Adipocyte (in vitro differentiated cells): ENCODE measurements at regions not wholly inside any gene's neighbourhood (a gene's known extent, or its start where the extent isn't known, plus 50 kb on each side); places are given as distances from the start of the nearest gene placed in this dataset.
"Not testable (repeated sequence)": the region's sequence is repeated elsewhere in the genome, so short reads cannot be mapped to it uniquely, and the experiment has no call there.

Source experiments
- DNase-seq: peaks from one replicate; pipeline ENCODE4 v3.0.0-alpha.2; 2015; ENCODE audit warnings: low read depth
- H3K27me3 ChIP-seq: replicated peaks from 2 replicates; pipeline ENCODE4 v1.7.0; 2013; ENCODE audit warnings: mild to moderate bottlenecking, low read length, moderate library complexity; ENCODE audit not compliant: control insufficient read depth, insufficient read depth
- H3K36me3 ChIP-seq: 2 replicates; pipeline ENCODE4 v1.7.0; 2013; ENCODE audit warnings: low read length, mild to moderate bottlenecking, moderate library complexity; ENCODE audit not compliant: control insufficient read depth, insufficient read depth, severe bottlenecking
- H3K4me1 ChIP-seq: 2 replicates; pipeline ENCODE4 v1.7.0; 2013; ENCODE audit warnings: mild to moderate bottlenecking, low read length, moderate library complexity; ENCODE audit not compliant: control insufficient read depth, insufficient read depth
- H3K4me3 ChIP-seq: 2 replicates; pipeline ENCODE4 v1.7.0; 2013; ENCODE audit warnings: mild to moderate bottlenecking, low read length, moderate library complexity
- H3K9ac ChIP-seq: 2 replicates; pipeline ENCODE4 v1.7.0; 2013; ENCODE audit warnings: mild to moderate bottlenecking, low read length, moderate library complexity
- H3K9me3 ChIP-seq: 2 replicates; pipeline ENCODE4 v1.7.0; 2013; ENCODE audit warnings: mild to moderate bottlenecking, low read length, moderate library complexity; ENCODE audit not compliant: control insufficient read depth

DNA sequence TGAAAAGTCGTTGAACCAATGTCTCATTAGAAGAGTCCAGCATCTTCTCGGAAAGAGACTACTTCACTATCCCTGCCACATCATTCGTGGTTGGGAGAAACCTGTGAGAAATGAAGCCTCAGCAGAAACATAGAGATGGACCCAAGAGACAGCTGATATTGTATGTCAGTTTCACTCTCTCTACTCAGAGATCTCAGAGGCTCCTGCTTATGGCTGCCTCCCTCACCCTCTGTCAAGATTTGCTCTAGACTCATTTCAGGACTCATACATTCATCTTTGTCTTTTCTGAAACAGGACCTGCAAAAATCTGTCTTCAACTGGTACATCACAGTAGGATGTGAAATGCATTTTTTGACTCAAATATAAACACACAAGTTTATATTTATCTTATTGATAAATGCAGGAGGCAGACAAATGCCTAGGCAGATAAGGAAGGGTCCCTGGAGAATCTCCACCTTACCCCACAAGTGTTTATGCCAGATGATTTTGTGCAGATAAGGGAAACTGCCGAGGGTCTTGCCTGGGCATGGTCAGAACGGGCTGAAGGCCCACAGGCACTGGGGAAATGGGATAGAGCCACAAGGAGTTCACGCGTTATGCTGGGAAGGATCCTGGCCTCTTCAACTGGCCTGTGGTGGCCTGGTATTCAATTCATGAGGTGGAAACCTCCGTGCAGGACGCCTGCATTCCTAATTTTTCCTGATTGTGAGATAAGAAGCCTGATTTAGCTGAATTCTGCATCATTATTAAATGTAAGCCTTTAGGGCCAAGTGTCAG is 1834.0 kb upstream of the PCDH20 start:
- no peaks in the 10 kb centered on the region for H3K4me1 ChIP-seq
- H3K9me3 ChIP-seq, result no peaks in the 10 kb centered on the region
- H3K27me3 ChIP-seq, result no peaks in the 10 kb centered on the region
- H3K9ac ChIP-seq, result no peak overlapping the region
- H3K36me3 ChIP-seq, result no peaks in the 10 kb centered on the region
- no peak overlapping the region for H3K4me3 ChIP-seq
- no peak for DNase-seq

DNA sequence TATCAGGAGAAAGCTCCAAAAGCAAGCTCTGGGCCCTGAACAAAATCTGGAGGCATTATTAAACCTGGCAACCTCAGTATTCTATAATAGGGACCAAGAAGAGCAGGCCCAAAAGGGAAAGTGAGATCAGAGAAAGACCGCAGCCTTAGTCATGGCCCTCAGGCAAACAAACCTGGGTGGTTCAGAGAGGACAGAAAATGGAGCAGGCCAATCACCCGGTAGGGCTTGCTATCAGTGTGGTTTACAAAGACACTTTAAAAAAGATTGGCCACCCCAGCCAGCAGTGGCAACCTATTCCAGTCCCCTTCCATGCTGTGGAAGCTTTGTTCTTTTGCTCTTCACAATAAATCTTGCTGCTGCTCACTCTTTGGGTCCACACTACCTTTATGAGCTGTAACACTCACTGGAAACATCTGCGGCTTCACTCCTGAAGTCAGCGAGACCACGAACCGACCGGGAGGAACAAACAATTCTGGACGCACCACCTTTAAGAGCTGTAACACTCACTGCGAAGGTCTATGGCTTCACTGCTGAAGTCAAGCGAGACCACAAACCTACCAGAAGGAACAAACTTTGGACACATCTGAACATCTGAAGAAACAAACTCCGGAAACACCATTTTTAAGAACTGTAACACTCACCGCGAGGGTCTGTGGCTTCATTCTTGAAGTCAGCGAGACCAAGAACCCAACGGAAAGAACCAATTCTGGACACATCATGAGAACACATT is 1821.2 kb upstream of the PCDH20 start:
- not testable (repeated sequence) for H3K4me3 ChIP-seq, DNase-seq, H3K9ac ChIP-seq, H3K36me3 ChIP-seq, H3K9me3 ChIP-seq, H3K4me1 ChIP-seq, H3K27me3 ChIP-seq

DNA sequence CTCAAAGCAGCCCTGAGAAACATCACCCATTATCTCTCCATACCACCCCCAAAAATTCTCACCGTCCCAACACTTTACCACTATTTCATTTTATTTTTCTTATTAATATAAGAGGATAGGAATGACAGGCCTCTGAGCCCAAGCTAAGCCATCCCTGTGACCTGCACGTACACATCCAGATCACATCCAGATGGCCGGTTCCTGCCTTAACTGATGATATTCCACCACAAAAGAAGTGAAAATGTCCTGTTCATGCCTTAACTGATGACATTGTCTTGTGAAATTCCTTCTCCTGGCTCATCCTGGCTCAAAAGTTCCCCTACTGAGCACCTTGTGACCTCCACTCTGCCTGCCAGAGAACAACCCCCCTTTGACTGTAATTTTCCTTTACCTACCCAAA is 1802.9 kb upstream of the PCDH20 start:
- not testable (repeated sequence) for DNase-seq, H3K4me3 ChIP-seq, H3K9me3 ChIP-seq, H3K9ac ChIP-seq, H3K36me3 ChIP-seq, H3K4me1 ChIP-seq, H3K27me3 ChIP-seq

DNA sequence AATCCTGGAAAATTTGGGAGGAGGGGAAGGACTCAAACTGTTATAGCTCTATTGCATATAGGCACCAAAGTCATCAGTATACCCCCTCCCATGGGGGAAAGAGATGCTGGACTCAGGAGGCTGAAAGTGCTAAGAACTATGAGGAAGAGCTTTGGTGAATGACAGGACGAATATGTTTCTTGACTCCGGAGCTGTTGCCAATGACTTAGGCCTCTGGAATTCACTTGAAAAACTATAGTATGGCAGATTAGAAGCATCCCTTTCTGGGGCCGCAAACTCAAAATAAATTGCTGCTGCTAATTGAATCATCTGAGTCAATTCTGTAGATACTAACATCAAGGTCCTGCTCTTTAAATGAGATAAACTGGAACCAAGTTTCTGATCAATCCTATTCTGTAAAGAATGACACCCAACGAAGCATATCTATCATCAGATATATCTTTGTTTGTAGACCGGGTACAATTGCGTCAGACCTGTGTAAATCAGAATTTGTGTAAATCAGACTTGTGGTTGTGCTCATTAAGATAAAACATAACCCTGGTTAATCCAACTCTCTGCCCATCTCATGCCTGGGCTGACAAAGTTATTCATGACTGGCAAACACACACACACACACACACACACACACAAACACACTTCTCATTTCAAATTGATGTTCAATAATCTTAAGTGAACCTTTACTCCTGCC is 1793.8 kb upstream of the PCDH20 start:
- no peaks in the 10 kb centered on the region for H3K4me1 ChIP-seq
- H3K27me3 ChIP-seq, result no peaks in the 10 kb centered on the region
- no peaks in the 10 kb centered on the region for H3K36me3 ChIP-seq
- peak; percentile 53 for DNase-seq
- H3K4me3 ChIP-seq, result no peak overlapping the region
- H3K9ac ChIP-seq, result no peak overlapping the region
- H3K9me3 ChIP-seq, result no peaks in the 10 kb centered on the region

DNA sequence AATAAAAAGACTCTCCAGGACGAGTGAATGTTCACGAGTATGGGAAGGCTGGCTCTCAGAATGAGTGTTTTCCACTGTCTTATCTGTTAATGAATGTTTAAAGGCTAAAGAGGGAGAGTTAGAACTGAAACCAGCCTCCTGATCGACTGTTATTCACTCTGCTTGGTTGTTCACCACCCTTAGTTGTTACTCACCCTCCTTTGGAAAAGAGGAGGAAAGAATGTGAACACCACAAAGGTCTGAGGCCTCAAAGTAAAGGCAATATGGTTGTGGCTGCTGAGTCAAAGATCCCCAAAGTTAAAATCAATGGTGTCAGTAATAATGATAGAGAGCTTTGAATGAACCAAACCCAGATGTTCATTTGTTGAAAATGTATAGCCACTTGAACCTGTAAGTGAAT is 1793.2 kb upstream of the PCDH20 start:
- Histone ChIP-seq H3K9me3 (no peaks in the 10 kb centered on the region), H3K4me3 (no peak overlapping the region), H3K27me3 (no peaks in the 10 kb centered on the region), H3K4me1 (no peaks in the 10 kb centered on the region), H3K9ac (no peak overlapping the region), H3K36me3 (no peaks in the 10 kb centered on the region)
- DNase-seq, result no peak

DNA sequence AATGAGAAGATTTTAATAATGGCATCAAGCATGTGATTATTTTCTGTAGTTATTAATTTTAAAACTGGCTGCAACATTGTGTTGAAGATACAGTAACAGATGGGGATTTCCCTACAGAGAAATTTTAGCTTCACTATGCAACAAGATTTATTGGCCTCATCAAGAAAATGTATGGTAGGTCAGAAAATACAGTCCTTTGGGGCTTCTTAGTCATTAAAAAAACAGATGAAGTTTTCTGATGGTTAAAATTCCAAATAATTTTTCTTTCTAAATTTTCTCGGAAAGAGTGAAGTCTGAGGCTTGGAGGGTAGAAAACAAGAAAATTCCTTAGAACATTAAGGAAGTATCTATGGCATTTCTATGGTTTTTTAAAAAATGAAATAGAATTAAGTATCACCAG is 1790.8 kb upstream of the PCDH20 start:
- Histone ChIP-seq H3K4me1 (no peaks in the 10 kb centered on the region), H3K9ac (no peak overlapping the region), H3K4me3 (no peak overlapping the region), H3K36me3 (no peaks in the 10 kb centered on the region), H3K27me3 (no peaks in the 10 kb centered on the region), H3K9me3 (no peaks in the 10 kb centered on the region)
- DNase-seq, result no peak

DNA sequence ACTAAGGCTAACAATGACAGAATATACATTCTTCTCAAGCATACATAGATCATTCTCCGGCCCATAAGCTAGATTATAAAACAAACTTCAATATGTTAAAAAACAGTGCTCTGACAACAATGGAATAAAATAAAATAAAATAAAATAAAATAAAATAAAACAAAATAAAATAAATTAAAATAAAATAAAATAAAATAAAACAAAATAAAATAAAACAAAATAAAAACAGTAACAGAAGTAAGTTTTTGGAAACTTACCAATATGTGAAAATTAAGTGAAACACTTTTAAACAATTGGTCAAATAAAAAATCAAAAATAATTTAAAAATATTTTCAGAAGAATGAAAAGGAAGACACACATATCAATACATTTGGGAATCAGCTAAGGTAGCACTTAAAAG is 1785.8 kb upstream of the PCDH20 start:
- H3K9me3 ChIP-seq, result no peaks in the 10 kb centered on the region
- DNase-seq, result no peak
- H3K27me3 ChIP-seq, result no peaks in the 10 kb centered on the region
- H3K4me3 ChIP-seq, result no peak overlapping the region
- no peak overlapping the region for H3K9ac ChIP-seq
- H3K36me3 ChIP-seq, result no peaks in the 10 kb centered on the region
- peaks cover 6% of the 10 kb centered on the region for H3K4me1 ChIP-seq

DNA sequence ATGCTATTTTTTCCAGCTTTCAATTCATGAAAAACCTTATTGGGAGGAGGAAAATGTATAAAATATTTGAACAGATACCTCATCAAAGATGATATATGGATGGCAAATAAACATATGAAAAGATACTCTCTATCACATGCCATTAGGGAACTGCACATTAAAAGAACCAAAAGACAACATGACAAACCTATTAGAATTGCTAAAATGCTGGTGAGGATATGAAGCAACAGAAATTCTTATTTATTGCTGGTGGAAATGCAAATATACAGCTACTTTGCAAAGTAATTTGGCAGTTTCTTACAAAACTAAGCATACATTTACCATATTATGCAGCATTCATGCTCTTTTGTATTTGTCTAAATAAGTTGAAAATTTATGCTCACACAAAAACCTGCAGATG is 1783.9 kb upstream of the PCDH20 start:
- no peaks in the 10 kb centered on the region for H3K9me3 ChIP-seq
- H3K36me3 ChIP-seq, result no peaks in the 10 kb centered on the region
- no peaks in the 10 kb centered on the region for H3K27me3 ChIP-seq
- H3K9ac ChIP-seq, result no peak overlapping the region
- no peak overlapping the region for H3K4me3 ChIP-seq
- peaks cover 6% of the 10 kb centered on the region for H3K4me1 ChIP-seq
- DNase-seq, result no peak

DNA sequence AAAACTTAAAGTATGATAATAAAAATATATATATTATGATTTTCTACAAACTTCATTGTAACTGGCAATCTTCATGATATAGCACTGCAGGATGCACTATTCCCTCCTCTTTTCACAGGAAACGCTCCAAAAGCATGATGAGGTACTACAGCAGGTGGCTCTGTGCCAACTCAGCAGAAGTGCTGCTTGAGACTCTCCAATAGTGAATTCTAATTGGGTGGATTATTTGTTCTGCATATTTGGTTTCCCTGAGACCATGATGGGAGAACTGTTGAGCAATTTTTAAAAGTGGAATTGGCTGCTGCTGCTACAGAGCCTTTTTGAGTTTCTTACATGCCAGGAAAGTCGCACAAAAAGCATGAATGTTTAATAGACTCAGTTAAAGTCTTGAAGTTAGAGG is 1782.4 kb upstream of the PCDH20 start:
- DNase-seq, result peak; percentile 58
- H3K9me3 ChIP-seq, result no peaks in the 10 kb centered on the region
- no peaks in the 10 kb centered on the region for H3K36me3 ChIP-seq
- H3K4me3 ChIP-seq, result no peak overlapping the region
- H3K4me1 ChIP-seq, result peaks cover 6% of the 10 kb centered on the region
- H3K9ac ChIP-seq, result no peak overlapping the region
- no peaks in the 10 kb centered on the region for H3K27me3 ChIP-seq

DNA sequence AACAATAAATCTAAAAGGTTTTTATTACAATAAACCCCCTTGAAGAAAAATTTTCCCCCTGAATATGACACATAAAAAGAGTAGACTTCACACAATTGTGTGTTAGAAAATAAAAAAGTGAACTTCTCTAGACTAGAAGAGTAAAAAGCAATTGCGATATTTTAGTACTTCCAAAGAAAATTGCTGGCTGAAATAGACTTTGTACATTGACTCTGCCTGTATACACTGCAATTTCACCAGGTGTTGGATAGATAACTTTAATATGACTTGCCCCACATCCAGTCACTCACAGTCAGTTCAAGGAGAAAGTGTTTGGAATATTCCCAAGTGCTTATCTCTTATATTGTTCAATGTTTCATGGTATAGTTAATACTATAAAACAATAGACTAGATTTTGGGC is 1780.1 kb upstream of the PCDH20 start:
- Histone ChIP-seq H3K4me1 (peaks cover 6% of the 10 kb centered on the region), H3K9ac (no peak overlapping the region), H3K36me3 (no peaks in the 10 kb centered on the region), H3K4me3 (no peak overlapping the region), H3K9me3 (no peaks in the 10 kb centered on the region), H3K27me3 (no peaks in the 10 kb centered on the region)
- no peak for DNase-seq

DNA sequence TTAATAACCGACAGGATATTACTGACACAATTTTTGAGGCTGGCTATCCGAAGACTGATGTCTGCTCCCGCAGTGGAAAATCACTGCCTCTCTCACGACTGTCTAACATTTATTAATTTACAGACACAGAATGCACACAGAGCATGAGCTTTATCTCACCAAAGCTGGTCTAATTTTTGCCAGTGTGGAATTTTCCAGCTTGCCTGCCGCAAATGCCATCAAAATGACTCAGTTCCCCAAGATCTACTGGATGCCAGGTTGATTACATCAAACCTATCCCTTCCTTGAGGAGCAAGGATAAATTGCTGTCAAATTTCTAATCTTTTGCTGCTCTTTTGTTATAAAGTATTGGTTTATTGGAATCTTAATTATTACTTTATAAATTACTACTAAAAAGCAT is 1775.1 kb upstream of the PCDH20 start:
- peak; percentile 41 for DNase-seq
- Histone ChIP-seq H3K9ac (no peak overlapping the region), H3K4me3 (no peak overlapping the region), H3K36me3 (no peaks in the 10 kb centered on the region), H3K27me3 (no peaks in the 10 kb centered on the region), H3K9me3 (no peaks in the 10 kb centered on the region), H3K4me1 (no peaks in the 10 kb centered on the region)
